Ovary (tissue), 3 donors: ENCODE measurements at regions not wholly inside any gene's neighbourhood (a gene's known extent, or its start where the extent isn't known, plus 50 kb on each side); places are given as distances from the start of the nearest gene placed in this dataset.

Experiments
- CTCF ChIP-seq, 3 donors: fragments of 450-650 bp in 2 of 3; fragments of 200-600 bp in 1 of 3; IDR thresholded peaks; one replicate each; pipeline versions ENCODE4 v1.5.1 to v1.8.0; 2016 to 2022; ENCODE audit warnings: antibody characterized with exemption in 3 of 3, mild to moderate bottlenecking in 1 of 3
- EP300 ChIP-seq: sonication (generic); formaldehyde crosslinking; IDR thresholded peaks from one replicate; pipeline ENCODE4 v1.6.1; 2017; ENCODE audit warnings: antibody characterized with exemption
- POLR2A ChIP-seq: fragments of 450-650 bp; IDR thresholded peaks from one replicate; pipeline ENCODE4 v1.6.1; 2017; ENCODE audit warnings: antibody characterized with exemption, mild to moderate bottlenecking, moderate library complexity
- donor health status: DM: no; HTN: no; CAD: no.

- no peak for TF ChIP-seq CTCF (IDR thresholded peaks at IDR 0.05)
- no peak for TF ChIP-seq POLR2A
- no peak for TF ChIP-seq EP300
These were observed 1582.3 kb downstream of the EFNA5 start for GRCh38 chr5:106088462-106088861.
